SK-MEL-5 (cell line): ENCODE measurements at regions not wholly inside any gene's neighbourhood (a gene's known extent, or its start where the extent isn't known, plus 50 kb on each side); places are given as distances from the start of the nearest gene placed in this dataset.
"Not testable (repeated sequence)": the region's sequence is repeated elsewhere in the genome, so short reads cannot be mapped to it uniquely, and the experiment has no call there.

Experiments
- DNase-seq: peaks from one replicate; pipeline ENCODE4 v3.0.0-alpha.2; 2016; ENCODE audit warnings: low read depth, low spot score
- in situ Hi-C: cut with HindIII; loops from 2 replicates; pipeline ENCODE4 v1.10.0; 2016; ENCODE audit warnings: low sequenced_read_pairs, high pct_unique_total_duplicates, low pct_unique_long_range_greater_than_20kb

- DNase-seq, result no peak
- in situ Hi-C loops, result no loop called here
Observed at GRCh38 chr7:4430227-4430626, 251.9 kb upstream of the FOXK1 start.

DNA sequence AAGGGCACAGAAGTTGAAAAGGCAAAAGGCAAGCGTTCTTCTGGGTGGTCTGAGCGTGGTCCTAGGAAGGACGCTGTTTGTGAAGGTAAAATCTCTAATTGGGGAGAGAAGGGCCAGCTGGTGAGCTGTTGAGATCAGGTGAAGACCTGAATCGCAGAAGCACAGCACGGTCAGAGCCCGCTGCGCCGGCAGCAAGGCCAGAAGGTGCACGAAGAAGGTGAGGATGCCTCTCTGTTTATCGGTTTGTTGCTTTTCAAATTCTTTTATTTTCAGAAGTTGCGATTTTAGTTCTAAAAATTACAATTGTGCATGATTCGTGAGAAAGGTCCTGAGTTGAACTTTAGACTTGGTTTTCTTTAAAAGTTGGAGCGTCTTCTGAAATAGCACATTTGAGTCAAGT lies 247.8 kb upstream of the FOXK1 start:
- DNase-seq, result no peak
- in situ Hi-C loops, result no loop called here

- in situ Hi-C loops, result no loop called here
- no peak for DNase-seq
Observed at GRCh38 chr7:4436361-4436895, 245.7 kb upstream of the FOXK1 start.

- DNase-seq, result no peak
- in situ Hi-C loops, result no loop called here
Observed at GRCh38 chr7:4436936-4437335, 245.2 kb upstream of the FOXK1 start.

DNA sequence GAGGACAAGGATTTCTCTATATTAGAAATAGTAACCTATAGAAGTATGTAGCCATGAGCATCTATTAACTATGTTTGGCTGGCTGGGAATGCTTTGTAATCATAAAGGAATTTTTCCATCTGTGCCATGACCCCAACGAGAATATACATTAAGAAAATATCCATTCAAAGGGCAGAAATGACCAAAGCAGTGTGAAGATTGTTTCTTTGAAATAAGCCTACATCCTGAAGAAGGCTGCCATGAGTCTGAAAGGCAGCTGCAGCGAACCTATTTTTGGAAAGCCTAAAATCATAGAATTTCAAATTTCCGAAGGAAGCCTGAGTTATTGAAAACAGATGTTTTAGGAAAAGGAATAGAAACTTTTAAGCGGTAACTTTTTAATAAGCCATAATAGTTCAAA lies 244.2 kb upstream of the FOXK1 start:
- no peak for DNase-seq
- in situ Hi-C loops, result no loop called here

DNA sequence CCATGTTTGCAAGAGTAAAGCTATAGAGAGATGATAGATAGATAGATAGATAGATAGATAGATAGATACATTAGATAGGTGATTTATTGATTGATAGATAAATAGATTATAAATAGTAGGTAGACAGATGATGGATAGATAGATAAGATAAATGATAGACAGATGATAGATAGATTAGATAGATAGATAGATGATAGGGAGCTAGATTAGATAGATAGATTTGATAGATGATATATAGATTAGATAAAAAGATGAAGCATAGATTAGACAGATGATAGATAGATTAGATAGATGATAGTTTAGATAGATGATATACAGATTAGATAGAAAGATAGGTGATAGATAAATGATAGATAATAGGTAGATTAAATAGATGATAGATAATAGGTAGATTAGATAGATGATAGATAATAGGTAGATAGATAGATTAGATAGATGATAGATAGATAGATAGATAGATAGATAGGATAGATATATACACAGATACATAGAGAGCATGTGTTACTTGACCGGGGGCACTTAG lies 243.3 kb upstream of the FOXK1 start:
- in situ Hi-C loops, result no loop called here
- no peak for DNase-seq

DNA sequence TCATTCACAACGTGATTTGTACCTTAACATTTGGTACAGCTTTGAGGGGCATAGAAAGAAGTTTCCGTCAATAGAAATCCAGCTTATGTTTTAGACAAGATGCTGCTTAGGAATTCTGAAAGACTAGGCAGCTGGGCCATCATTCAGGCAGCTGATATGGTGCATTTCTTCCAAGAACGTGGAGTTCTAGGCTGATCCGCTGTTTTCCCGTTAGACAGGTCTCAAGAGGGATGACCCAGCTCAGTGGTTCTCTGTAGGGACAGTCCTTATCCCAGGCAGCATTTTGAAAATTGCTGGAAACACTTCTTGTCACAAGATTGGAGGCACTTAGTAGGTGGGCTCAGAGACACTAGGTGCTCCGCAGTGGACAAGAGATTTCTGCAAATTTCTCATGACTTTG lies 242.7 kb upstream of the FOXK1 start:
- in situ Hi-C loops, result no loop called here
- DNase-seq, result no peak

DNA sequence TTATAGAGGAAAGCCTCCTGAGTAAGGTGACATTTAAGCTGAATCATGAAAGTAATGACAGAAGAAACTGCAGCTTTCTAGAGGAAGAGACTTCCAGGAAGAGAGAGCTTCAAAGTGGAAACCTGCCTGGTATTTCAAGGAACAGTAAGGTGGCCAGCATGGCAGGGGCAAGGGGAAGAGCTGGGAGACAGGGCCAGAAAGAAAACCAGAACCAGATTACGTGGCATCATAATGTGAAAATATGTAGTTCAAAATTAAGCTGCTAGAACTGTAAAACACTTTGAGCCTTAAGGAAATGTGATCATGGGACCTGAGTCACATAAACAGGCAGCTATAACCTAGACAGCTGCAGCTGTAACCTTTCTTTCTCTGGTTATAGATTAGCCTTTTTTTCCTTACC lies 238.0 kb upstream of the FOXK1 start:
- no peak for DNase-seq
- in situ Hi-C loops, result no loop called here

GRCh38 chr7:4445777-4446176 lies 236.3 kb upstream of the FOXK1 start:
- in situ Hi-C loops, result no loop called here
- no peak for DNase-seq

GRCh38 chr7:4449263-4449662 lies 232.8 kb upstream of the FOXK1 start:
- in situ Hi-C loops, result no loop called here

DNA sequence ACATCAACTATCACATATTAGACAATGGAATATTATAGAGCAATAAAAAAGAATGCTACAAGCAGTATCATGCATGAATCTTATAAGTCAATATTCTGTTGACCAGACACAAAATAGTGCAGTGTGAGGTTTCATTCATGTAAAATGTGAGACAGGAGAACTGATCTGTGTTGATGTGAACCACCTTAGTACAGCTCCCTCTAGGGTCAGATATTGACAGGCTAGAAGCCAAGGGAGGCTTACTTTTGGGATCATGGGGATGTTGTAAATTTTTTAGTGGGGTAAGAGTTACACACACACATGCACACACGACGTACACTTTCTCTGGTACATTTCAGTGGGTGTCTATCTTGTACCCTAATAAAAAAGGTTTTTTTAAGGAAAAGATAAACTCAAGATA lies 231.6 kb upstream of the FOXK1 start:
- in situ Hi-C loops, result no loop called here
- peak; percentile 28 for DNase-seq

More at GRCh38 chr7:4449263-4449662, 232.8 kb upstream of the FOXK1 start:
- DNase-seq, result no peak

DNA sequence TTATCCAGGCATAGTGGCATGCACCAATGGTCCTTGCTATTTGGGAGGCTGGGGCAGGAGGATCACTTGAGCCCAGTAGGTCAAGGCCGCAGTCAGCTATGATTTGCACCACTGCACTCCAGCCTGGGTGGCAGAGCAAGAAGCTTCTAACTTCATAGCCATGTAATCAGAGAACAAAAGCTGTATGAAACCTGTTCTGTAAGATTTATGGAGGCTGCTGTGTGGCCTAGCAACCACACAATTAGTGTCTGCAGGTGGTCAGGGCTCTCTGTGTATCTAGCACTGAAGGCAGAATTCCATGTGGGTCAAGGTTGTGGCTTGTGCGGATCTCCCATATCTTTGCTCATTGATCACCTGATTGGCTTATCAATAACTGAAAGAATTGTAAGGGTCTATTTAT lies 221.5 kb upstream of the FOXK1 start:
- in situ Hi-C loops, result no loop called here
- DNase-seq, result no peak

GRCh38 chr7:4461531-4461930 lies 220.6 kb upstream of the FOXK1 start:
- no peak for DNase-seq
- in situ Hi-C loops, result no loop called here

DNA sequence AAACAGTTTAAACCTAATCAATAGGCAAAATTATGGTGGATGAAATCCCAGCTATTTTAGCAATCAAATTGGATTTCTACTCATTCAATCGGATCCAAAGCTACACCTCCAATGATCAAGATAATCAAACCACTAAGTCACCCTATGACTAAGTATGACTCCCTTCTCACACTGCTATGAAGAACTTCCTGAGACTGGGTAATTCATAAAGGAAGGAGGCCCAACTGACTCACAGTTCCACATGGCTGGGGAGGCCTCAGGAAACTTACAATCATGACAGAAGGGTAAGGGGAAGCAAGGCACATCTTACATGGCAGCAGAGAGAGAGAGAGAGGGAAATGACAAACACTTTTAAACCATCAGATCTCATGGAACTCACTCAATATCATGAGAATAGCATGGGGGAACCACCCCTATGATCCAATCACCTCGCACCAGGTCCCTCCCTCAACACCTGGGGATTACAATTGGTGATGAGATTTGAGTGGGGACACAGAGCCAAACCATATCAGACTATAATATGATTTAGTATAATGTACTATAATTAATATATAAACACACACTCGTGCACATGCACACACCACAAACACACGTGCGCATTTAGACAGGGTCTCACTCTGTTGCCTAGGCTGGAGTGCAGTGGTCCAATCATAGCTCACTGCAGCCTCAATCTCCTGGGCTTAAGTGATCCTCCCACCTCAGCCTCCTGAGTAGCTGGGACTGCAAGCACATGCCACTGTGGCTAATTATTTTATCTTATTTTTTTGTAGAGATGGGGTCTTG lies 213.6 kb upstream of the FOXK1 start:
- no peak for DNase-seq
- in situ Hi-C loops, result no loop called here

DNA sequence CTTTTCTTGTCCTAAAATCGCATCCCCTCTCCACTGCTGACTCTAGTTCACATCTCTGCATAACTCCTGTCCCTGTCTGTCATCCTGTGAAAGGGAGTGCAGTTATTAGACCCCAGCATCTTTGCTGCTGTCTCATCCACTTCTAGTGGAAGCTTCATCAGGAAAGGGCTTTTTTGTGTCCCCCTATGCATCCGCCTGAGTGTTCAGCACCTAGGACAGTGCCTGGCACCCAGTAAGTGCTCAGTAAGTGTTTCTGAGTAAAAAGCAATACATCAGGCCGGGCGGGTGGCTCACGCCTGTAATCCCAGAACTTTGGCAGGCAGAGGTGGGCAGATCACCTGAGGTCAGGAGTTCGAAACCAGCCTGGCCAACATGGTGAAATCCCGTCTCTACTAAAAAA lies 211.8 kb upstream of the FOXK1 start:
- in situ Hi-C loops, result no loop called here
- no peak for DNase-seq

- no peak for DNase-seq
- in situ Hi-C loops, result no loop called here
Observed at GRCh38 chr7:4472728-4473127, 209.4 kb upstream of the FOXK1 start.

- in situ Hi-C loops, result no loop called here
Observed at GRCh38 chr7:4479367-4480039, 202.6 kb upstream of the FOXK1 start.

DNA sequence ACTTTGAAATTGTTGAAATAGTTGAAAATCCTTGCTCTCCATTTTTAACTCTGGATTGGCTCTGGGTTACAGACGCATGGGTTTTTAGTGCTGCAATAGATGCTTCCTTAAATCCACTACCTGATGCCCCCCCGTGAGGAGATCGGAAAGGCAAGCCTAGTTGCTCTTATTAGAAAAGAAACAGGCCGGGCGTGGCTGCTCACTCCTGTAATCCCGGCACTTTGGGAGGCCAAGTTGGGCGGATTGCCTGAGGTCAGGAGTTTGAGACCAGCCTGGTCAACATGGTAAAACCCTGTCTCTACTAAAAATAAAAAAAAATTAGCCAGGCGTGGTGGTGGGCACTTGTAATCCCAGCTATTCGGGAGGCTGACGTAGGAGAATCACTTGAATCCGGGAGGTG lies 202.0 kb upstream of the FOXK1 start:
- DNase-seq, in situ Hi-C loops: not testable (repeated sequence)

More at GRCh38 chr7:4479367-4480039, 202.6 kb upstream of the FOXK1 start:
- DNase-seq, result peak; percentile 94

GRCh38 chr7:4483851-4484250 lies 198.2 kb upstream of the FOXK1 start:
- in situ Hi-C loops, result no loop called here
- DNase-seq, result no peak
